Activated T-cell treated with anti-CD3 and anti-CD28 coated beads for 48 hours (primary cell): ENCODE measurements at regions not wholly inside any gene's neighbourhood (a gene's known extent, or its start where the extent isn't known, plus 50 kb on each side); places are given as distances from the start of the nearest gene placed in this dataset.

Experiments used
- DNase-seq: peaks from one replicate; pipeline ENCODE4 v3.0.0-alpha.2; 2020; ENCODE audit warnings: low read depth

- DNase-seq: no peak
Measured at GRCh38 chr13:106796280-106797047, 228.5 kb upstream of the ARGLU1 start.

- no peak for DNase-seq
Measured at GRCh38 chr13:106795847-106796246, 227.9 kb upstream of the ARGLU1 start.

- no peak for DNase-seq
Measured at GRCh38 chr13:106794117-106794516, 226.2 kb upstream of the ARGLU1 start.

GRCh38 chr13:106789911-106790310 is 222.0 kb upstream of the ARGLU1 start:
- no peak for DNase-seq

GRCh38 chr13:106786006-106786563 is 218.1 kb upstream of the ARGLU1 start:
- DNase-seq: no peak

GRCh38 chr13:106774621-106775020 is 206.7 kb upstream of the ARGLU1 start:
- DNase-seq: no peak

- no peak for DNase-seq
Measured at GRCh38 chr13:106772006-106772601, 204.2 kb upstream of the ARGLU1 start.

- no peak for DNase-seq
Measured at GRCh38 chr13:106768991-106769390, 201.1 kb upstream of the ARGLU1 start.

GRCh38 chr13:106762708-106763107 is 194.8 kb upstream of the ARGLU1 start:
- DNase-seq: no peak

GRCh38 chr13:106756446-106756845 is 188.5 kb upstream of the ARGLU1 start:
- DNase-seq: no peak

- DNase-seq: no peak
Measured at GRCh38 chr13:106755542-106755941, 187.6 kb upstream of the ARGLU1 start.

GRCh38 chr13:106753251-106753650 is 185.3 kb upstream of the ARGLU1 start:
- no peak for DNase-seq

GRCh38 chr13:106752584-106753170 is 184.7 kb upstream of the ARGLU1 start:
- no peak for DNase-seq

- DNase-seq: no peak
Measured at GRCh38 chr13:106748785-106749184, 180.8 kb upstream of the ARGLU1 start.

GRCh38 chr13:106744516-106744915 is 176.6 kb upstream of the ARGLU1 start:
- DNase-seq: no peak

GRCh38 chr13:106738186-106738678 is 170.3 kb upstream of the ARGLU1 start:
- no peak for DNase-seq

- no peak for DNase-seq
Measured at GRCh38 chr13:106736941-106737340, 169.0 kb upstream of the ARGLU1 start.

GRCh38 chr13:106734198-106734597 is 166.3 kb upstream of the ARGLU1 start:
- no peak for DNase-seq

GRCh38 chr13:106723036-106723435 is 155.1 kb upstream of the ARGLU1 start:
- DNase-seq: no peak

- DNase-seq: no peak
Measured at GRCh38 chr13:106722620-106723019, 154.7 kb upstream of the ARGLU1 start.

- no peak for DNase-seq
Measured at GRCh38 chr13:106721599-106721998, 153.7 kb upstream of the ARGLU1 start.

GRCh38 chr13:106714271-106714982 is 146.5 kb upstream of the ARGLU1 start:
- no peak for DNase-seq
